GM10266 (cell line): ENCODE measurements at regions not wholly inside any gene's neighbourhood (a gene's known extent, or its start where the extent isn't known, plus 50 kb on each side); places are given as distances from the start of the nearest gene placed in this dataset.

Experiments
- DNase-seq: peaks from one replicate; pipeline ENCODE4 v3.0.0; 2012; ENCODE audit errors: extremely low spot score
- TF ChIP-seq, protein P1 (sequence below): IDR thresholded peaks from 2 replicates; pipeline ENCODE4 v1.5.1; 2012; ENCODE audit warnings: mild to moderate bottlenecking, low read depth; ENCODE audit not compliant: control insufficient read depth, insufficient read depth; ENCODE audit errors: missing control alignments

DNA sequence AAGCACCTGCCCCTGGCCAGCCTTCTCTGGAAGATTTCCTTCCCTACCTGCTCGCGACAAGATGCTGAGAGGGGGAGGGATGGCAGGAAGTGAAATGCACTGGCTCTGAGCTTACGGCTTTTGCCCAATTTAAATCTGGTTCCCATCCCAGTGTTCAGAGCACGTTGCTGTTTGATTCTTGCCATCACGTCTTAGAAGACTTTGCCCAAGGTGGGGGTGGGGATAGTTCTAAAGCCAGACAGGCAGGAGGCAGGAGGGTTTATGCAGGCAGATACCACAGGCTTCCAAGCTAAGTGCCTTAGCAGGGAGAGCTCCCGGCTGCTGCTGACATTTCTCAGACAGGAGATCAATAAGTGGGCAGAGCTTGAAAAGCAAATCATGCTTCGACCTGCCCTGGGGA lies 393.9 kb downstream of the MID1IP1 start:
- no peak for DNase-seq
- TF ChIP-seq, protein P1, sequence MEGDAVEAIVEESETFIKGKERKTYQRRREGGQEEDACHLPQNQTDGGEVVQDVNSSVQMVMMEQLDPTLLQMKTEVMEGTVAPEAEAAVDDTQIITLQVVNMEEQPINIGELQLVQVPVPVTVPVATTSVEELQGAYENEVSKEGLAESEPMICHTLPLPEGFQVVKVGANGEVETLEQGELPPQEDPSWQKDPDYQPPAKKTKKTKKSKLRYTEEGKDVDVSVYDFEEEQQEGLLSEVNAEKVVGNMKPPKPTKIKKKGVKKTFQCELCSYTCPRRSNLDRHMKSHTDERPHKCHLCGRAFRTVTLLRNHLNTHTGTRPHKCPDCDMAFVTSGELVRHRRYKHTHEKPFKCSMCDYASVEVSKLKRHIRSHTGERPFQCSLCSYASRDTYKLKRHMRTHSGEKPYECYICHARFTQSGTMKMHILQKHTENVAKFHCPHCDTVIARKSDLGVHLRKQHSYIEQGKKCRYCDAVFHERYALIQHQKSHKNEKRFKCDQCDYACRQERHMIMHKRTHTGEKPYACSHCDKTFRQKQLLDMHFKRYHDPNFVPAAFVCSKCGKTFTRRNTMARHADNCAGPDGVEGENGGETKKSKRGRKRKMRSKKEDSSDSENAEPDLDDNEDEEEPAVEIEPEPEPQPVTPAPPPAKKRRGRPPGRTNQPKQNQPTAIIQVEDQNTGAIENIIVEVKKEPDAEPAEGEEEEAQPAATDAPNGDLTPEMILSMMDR = no peak

DNA sequence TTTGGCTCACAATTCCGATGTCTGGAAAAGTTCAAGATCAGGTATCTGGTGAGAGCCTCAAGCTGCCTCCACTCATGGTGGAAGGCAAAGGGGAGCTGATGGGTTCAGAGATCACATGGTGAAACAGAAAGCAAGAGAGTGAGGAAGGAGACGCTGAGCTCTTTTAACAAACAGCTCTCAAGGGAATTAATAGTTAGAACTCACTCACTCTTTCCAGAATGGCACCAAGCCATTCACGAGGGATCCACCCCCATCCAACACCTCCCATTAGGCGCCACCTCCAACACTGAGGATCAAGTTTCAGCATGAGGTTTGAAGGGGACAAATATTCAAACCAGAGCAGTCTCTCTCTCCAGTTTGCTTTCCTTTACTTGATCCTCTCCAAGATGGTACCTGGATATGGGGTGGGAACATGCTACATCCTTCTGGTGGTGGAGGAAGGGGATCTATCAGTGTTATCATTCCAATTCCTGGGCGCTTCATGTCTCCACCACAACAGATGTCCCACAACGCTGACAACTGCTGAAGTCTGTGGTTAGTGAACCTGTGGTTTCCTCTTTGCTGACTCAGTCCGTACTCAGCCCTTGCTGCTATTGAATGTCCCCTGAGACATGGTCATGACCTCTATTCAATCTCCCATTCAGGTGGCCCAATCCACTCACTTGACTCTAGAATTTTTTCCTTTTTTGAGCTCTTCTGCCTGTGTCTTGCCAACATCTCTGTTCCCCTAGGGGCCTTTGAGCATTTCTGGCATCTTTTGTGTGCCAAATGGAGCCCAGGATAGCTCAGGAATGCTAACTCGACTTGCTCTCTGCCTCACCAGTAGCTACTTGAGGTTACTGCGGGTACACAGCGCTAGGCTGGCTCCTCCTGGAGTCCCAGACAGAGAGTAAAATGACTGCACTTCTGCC lies 395.2 kb downstream of the MID1IP1 start:
- TF ChIP-seq, protein P1 = no peak
- DNase-seq = peak; percentile 63

DNA sequence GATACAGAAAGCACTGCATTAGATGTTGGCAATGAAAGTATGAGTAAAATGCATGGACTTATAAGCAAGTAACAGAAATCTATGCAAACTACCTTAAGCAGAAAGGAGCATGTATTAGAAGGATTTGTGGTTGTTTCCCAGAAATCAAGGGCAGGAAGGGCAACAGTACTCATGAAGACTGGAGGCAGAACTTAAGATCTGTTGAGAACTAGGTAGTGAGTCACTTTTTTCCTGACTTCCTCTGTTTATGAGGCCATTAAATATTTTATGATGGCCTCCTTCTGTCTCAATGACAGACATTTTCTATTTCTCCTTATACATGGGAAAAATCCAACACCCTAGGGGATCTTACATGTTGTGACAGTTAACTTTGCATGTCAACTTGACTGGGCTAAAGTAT lies 398.2 kb downstream of the MID1IP1 start:
- DNase-seq = no peak
- TF ChIP-seq, protein P1 = no peak

DNA sequence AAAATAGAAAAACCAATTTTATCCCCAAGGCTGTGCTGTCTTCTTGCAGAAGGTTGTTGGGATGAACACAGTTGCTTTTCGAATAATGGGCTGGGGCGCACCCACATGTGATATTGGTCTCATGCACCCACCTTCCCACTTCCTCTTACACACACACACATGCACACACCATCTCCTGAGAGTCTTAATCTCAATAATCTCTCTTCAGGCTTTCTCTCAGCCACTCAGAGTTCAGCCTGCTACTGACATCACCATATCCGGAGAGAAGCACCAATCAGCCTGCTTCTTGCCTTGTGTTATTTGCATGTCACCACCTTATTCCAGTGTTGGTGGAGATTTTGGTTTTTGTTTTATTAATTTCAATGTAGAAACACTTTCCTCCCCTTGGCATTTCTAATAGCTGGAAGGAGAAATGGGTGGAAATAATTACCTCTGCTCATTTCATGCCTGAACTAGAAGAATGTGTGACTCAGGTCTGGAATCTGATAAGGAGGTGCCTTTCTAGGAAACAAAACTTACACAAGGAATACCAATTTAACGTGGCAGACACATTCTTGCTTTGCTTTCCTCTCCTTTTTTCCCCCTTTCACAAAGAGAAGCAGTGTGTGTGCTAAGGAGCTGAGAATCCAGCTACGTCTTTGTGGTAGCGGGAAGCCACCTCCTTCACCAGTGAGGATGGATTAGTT lies 400.2 kb downstream of the MID1IP1 start:
- no peak for DNase-seq
- TF ChIP-seq, protein P1 = no peak

DNA sequence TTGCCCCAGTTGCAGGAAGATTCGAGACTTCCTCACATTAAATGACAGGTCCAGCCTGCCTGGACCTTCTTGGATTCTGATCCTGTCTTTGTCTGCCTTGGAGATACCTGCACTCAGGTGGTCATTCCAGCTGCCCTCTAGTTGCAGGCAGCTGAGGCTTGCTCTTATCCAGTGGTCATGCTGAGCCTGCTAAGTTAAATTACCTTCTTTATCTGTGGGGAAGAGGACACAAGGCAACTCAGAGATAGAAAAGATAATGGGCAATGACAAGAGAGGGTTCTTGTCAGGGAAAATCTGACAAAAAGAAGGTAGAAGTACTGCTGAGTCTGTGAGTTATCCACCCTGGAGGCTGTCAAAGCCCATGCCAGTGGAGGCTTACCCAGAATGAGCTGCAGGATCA lies 401.4 kb downstream of the MID1IP1 start:
- TF ChIP-seq, protein P1 = no peak
- no peak for DNase-seq

DNA sequence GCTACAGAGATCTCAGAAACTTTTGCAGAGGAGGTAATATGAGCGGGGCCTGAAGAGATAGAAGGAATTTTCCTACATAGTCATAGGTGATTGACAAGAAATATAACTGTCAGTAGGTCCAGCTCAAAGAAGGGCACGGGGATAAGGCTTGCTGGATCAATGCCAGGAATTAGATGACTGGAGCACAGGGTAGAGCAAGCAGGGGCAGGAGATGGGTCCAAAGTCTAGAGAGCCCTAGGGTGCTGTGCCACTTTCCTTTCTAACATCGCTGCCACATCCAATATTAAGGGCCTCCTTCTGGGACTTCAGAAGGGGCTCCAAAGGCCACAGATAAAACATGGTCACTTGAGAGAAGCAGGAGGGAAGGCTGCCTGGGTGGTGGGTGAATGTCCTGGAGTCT lies 402.2 kb downstream of the MID1IP1 start:
- TF ChIP-seq, protein P1 = no peak
- DNase-seq = no peak

DNA sequence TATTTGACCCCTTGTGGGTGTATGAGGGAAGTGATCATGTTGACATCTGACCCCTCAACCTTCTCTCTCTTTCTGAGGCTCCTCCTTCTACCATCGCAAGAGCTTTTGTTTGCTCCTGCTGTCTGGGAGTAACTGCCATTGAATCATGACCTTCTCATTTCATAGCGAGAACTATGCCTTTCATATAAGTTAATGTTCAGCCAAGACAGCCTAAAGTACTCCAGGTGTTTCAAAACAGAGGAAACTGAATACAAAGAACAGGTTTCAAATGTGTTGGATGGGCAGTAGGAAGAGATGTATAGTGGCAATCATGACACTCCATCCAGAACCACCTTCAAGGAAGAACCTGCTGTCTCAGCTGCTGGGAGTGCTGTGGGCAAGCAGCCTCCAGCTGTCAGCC lies 403.1 kb downstream of the MID1IP1 start:
- TF ChIP-seq, protein P1 = no peak
- no peak for DNase-seq
